ENCODE measurements at regions not wholly inside any gene's neighbourhood (a gene's known extent, or its start where the extent isn't known, plus 50 kb on each side); places are given as distances from the start of the nearest gene placed in this dataset.

DNA sequence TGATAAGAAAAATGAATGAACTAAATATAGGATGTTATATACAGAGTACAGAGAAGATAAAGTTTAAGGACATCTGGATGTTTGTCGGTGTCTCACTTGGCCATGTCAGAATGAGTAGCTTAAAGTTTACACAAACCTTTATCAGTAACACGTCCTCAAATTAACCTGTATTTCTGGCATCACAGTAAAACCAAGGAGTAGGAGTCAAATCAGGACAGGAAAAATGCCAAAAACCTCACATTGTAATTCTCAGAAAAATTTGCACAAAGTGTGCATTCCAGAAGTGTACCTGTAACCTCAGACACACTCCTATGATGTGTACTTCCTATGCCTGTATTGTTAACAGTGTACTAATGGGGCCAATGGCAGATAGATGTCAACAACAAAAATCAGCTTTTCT is 139.3 kb downstream of the SMC2 start:
- TF ChIP-seq POLR2AphosphoS5 (IDR thresholded peaks at IDR 0.05): no peak
- TF ChIP-seq, protein P1, sequence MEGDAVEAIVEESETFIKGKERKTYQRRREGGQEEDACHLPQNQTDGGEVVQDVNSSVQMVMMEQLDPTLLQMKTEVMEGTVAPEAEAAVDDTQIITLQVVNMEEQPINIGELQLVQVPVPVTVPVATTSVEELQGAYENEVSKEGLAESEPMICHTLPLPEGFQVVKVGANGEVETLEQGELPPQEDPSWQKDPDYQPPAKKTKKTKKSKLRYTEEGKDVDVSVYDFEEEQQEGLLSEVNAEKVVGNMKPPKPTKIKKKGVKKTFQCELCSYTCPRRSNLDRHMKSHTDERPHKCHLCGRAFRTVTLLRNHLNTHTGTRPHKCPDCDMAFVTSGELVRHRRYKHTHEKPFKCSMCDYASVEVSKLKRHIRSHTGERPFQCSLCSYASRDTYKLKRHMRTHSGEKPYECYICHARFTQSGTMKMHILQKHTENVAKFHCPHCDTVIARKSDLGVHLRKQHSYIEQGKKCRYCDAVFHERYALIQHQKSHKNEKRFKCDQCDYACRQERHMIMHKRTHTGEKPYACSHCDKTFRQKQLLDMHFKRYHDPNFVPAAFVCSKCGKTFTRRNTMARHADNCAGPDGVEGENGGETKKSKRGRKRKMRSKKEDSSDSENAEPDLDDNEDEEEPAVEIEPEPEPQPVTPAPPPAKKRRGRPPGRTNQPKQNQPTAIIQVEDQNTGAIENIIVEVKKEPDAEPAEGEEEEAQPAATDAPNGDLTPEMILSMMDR (IDR thresholded peaks at IDR 0.05): no peak

All from upper lobe of left lung (tissue), 4 donors.